ENCODE measurements at regions not wholly inside any gene's neighbourhood (a gene's known extent, or its start where the extent isn't known, plus 50 kb on each side); places are given as distances from the start of the nearest gene placed in this dataset.

DNA sequence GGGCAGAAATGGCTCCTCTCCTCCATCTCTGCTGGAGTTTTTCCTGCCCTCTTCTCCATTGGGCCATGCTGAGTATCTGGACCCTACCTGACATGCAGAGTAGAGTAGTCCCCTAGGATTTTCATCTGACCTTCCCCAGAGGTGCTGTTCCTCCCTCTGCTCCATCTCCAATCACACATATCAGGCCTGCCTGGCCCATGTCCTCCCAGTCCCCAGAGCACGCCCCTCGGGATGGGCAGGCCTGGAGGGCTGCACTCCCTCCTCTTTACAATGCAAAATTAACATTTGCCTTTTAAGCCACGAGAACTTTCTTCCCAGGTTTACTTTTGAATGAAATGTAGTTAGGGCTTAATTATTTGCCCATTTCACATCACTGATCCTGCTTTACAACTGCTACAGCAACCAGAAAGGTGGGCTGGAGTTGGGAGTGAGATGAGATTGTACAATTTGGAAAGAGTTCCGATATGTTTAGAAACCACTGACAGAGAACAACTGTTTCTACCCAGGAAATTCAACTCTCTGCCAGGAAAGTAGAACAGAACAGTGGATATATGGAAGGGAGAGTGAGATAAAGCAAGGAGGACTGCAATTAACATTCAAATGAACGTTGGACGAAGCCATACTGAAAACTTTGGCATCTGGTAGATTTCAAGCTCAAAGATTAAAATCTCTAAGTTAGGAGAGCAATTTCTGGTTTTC is 184.0 kb upstream of the HABP2 start:
- no peak for ATAC-seq

DNA sequence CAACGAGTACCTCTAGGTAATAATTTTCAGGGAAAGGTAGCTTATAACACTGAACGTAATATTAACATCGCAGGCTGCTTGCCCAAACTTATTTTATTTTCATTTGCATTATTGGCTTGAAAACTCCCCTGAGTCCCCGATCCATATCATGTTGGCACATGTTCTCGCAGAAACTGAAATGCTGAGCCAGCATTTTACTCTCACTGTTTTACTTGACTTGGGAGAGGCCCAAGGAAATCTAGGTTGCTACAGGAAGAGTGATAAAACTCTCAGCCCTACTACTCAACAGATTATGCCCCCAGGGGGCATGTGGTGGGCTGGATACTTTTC is 183.5 kb upstream of the HABP2 start:
- no peak for ATAC-seq

DNA sequence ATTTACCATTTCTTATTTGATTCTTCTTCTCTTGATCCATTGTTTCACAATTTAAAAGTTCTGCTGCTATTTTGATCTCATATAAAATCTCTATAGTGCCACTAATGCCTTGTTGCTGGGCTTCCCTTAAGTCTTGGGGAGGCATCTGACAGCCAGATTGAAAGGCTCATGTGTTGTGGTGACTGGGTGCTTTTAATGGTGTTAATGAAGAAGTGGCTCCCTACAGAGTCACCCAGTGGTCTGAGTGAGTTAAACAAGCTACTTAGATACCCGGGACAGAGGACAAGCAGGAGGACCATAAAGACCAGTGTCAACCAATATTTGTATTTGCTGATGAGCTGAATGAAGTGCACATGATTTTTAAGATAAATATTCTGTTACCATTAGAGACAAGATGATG is 176.4 kb upstream of the HABP2 start:
- no peak for ATAC-seq

DNA sequence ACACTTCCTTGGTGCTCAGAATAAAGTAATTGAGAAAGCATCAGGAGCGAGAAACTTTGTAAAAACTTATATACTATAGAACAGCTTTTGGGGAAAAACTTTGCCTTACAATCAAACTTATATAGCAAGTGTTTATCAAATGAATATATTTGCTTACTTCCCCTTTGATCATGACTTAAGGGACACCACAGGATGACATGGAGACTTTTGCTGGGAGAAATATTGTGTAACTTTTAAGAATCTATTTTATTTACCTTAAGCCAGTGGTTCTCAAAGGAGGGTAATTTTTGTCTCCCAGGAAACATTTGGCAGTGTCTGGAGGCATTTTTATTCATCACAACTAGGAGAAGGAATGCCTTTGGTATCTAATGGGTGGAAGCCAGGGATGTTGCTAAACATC is 173.8 kb upstream of the HABP2 start:
- ATAC-seq = no peak

DNA sequence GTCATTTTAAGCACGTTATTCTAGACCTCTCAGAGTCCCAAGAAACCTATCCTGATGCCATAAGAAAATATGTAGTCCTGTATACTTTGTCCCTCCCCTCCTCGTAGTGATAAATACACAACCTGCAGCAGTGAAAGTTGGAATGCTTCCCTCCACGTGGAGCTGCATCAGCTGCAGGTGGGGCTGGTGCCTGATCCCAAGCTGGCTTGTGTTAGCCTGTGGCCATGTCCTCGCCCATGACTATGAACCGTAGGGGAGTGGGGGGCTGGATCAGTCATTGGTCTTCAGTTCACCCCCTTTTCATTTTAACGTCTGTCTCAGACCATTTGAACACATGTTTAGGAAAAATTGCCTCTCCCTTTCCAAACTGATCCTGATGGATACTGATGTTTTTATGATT is 171.4 kb upstream of the HABP2 start:
- ATAC-seq = no peak

DNA sequence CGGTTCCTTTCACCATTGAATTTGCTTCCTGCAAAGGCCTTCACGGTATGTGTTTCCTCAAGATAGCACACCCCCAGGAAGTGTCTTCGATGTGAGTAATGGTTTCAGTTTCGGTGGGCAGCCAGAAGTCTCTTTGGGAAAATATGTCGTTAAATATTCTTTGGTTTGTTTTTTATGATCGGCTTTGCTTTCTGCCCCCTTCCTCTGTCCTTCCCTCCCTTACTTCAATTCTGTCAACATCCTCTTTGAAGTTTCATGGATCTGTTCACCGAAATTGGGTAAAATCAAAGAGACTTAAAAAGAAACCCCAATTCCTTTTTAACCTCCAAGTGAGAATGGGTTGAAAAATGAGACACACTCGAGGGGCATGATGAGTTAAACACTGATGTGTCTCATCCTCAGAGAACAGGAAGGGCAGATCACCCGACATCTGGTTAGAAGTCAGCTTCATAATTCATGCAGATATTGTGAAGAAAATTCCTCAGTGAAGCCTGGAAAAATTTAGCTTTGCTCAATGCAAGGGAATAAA is 170.8 kb upstream of the HABP2 start:
- no peak for ATAC-seq

DNA sequence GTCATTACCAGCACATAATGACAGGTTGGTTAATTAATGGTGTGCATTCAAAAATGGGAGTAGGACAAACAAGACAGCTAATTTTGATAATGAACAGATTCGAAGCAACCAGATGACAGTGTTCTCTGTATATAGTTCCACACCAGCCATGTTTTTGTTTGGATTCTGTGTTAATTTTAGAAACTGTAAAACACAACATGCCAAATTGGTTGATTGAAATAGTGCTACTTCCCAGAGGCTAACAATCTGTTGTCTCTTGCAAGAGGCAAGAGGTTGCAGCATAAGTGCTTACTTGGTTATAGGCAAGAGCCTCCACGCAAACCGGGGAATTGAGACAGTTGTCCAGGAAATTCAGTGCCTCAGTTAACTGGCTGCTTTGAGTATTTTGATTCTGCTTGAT is 170.2 kb upstream of the HABP2 start:
- no peak for ATAC-seq

DNA sequence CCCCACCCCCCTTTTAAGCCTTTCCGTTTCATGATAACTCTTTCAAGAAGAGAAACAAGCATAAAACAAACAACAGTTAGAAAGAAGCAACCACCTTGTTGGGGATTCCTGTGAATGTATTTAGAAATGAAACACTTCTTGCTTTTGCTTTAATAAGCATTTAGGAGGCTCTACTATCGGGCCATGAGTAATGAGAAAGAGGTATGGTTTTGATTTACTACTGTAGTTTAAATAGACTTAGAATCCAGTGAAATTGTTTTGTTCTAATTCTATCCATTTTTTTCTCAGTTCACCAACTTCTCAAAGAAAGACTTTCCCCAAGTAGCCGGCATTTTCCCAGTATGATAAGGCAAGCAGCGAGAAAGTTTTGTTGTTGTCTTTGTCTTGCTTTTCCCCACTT is 168.7 kb upstream of the HABP2 start:
- no peak for ATAC-seq

DNA sequence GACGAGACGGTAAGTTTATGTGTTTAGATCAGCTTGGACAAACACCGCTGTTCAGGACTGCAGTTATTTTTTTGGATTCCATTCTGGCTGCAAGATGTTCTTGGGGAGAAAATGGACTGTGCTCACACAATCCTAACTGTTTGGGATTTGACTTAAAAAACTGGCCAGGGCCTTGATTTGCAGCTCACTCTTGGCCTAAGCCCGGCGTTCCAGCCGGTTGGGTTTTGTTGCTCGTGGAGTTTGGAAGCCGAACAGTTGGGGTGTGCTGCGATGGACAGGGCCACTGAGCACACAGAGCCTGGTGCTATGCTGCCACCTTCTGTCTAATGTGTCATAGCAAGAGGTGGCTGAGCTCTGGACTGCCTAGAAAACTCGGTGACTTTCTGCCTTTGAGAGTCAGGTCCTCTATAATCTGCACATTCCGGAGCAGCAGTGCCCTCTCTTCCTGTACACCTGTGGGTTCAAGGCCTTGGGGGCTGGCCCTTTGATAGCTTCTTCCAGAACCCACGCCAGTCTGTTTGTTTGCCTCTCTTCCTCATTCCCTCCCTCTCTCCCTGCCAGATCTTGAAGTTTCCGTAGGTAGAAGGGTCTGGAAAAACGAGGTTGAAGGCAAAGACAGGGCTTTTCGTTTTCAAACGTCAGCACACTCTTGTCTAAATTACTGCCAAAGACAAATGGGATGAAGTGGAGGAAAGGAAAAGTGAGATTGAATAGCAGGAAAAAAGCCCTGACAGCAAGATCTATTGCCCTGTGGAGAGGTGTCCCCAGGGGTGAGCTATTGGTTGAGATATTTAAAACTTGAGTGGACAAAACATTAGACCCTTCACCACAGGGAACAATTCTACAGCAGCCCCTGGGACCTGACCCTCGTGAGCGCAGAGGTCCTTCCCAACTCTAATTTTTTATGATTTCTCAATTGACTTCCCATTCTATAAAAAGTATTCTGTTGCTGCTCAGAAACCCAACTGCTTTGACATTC is 167.5 kb upstream of the HABP2 start:
- ATAC-seq = peak; percentile 68 to 75

DNA sequence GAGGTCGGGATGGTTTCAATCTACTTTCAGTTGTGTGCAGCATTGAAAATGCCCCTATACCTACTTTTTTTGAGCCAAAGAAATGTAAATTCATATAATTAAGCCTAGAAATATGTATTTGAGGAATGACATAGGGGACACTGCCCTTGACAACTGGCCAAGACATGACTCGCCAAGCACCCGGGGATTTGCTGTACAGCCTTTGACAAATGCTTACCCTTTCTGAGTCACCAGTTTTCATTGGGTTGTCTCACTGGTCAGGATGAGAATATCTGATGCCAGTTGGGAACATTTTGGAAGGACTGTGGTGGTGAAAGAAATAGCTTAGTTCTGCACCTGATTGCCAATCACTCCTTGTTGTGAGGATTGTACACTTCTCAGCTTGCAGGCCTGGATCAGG is 166.8 kb upstream of the HABP2 start:
- ATAC-seq = no peak

DNA sequence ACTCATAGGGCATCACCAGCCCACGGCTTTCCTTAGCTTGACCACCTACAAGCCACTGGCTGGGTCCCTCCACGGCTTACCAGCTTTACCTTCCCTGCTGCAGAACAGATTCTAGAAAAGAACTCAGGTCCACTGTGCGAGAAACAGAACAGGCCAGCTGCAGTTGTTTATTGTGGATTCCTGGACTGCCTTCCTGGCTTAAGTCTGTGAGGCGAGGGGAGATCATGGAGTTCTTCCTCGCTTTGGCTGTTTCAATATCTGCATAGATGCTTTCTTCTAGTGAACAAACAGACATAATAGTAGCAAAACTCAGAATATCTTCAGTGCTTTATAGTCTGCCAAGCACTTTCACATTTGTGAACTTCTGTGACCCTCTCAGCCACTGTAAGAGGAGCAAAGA is 162.9 kb upstream of the HABP2 start:
- no peak for ATAC-seq

DNA sequence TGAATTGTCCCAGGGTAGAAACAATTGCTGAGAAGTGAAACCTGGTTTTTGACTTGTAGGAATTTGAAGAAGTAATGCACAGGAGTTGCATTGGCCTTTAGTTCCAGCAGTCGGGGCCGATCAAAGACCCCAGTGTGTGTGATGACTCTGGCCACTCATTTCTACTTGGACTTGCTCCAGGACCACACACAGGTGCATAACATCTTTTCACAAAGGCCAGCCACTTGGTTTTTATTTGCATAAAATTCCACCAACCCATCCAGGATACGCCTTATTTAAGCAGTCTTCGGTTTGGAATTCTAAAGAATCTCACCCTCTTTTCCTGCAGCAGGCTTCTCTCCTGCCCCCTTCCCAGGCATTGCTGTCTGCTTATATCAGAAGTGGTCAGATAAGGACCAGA is 162.0 kb upstream of the HABP2 start:
- ATAC-seq = no peak

DNA sequence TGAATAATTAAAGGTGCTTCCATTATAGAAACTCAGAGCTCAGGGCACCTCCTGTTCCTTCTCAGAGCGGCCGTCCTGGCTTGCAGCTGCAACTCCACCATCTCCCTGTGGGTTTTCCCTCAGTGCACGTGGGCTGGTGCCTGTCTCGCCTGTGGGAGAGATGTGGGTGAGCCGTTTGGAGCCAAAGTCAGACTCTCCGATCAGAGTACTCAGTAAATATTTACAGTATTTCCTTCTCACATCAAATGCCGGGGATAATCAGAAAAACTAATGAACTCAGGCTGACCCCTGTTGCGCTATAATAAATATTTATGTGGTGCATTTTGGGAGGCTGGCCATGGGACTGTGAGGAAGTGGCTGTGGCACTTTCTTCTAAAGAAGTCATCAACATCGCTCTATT is 155.8 kb upstream of the HABP2 start:
- no peak for ATAC-seq

DNA sequence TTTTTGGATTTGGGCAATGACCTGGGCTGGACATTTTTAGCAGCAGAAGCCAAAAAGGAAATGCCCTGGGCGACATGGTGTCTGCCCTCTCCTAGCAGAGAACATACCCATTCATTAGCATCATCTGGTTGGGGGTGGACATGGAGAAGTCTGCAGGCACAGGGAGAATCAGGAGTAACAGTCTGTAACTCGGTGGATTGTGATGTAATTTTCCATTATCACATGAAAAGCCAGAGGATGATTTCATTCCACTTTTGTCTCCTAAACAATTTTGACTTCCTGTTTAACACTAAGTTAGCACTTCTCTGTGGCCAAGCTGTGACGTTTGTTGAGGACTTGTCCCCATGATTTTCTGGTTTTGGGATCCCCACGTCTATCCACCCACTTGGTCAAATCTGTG is 153.8 kb upstream of the HABP2 start:
- ATAC-seq = no peak

DNA sequence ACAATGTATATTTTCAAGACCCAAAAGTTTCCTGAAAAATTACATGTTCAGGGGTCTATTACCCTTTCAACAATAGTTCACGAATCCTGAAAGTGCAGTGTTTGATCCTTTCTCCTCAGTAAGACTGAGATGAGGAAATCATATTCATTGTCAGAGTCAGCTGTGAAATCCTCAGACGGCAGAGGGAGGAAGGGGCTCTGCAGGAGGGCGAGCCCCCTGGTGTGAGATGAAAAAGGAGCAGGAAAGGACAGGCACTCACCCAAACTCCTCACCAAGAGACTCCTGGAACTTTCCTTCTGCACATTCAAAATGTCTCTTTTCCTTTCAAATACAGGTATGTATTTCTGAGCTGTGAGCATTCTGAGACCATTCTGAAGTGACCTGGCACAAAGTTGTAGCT is 150.3 kb upstream of the HABP2 start:
- ATAC-seq = no peak

DNA sequence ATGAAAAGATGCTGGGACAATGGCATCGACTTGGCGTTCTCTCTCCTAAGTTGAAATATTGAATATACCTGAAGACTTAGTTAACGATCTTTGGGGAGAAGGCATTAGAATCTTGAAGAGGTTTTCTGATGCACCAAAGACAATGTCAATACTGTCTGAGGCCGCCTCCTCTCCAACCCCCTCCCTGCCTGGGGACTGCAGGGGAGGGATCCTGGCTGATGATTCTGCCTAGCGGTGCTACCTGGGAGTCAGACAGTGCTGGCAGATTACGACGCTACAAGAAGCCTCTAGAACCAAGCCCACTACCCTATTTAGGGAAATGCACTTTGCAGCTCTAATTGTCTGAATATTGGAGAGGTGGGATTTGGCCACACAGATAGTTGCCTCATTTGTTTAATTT is 145.6 kb upstream of the HABP2 start:
- ATAC-seq = no peak

DNA sequence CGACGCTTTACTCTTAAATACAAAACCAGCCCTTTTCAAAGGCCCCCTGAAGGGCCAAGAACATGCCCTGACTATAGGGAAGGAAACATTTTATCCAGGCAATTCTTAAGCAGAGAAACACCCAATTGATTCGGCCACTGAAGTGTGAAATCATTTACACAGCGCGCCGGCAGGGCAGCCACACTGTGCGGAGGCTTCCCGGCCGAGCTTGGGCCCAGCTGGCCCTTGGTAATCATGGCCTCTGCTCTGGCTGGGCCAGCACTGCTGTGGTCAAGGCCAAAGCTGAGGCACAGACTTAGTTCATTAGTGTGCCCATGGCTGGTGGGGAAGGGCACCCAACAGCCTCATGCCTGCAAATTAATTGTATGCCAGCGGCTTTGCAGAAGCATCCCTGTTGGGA is 143.7 kb upstream of the HABP2 start:
- ATAC-seq = no peak

DNA sequence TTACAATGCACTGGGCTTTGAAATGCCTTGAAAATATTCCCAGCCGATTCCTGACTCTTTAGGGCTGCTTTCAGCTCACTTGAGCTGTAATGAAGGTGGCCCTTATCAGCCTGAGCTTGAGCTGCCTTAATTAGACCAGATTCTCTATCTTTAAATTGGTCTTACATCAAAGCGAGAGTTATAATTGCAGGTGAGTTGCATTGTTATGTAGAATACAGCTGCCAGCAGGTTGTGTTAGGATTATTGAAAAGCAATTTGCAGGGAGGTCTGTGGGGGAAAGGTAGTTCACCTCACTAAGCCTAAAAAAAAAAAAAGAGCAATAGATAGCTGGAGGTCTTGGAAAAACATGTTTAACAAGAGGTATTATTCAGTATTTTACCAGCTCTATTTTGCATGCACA is 142.2 kb upstream of the HABP2 start:
- no peak for ATAC-seq

DNA sequence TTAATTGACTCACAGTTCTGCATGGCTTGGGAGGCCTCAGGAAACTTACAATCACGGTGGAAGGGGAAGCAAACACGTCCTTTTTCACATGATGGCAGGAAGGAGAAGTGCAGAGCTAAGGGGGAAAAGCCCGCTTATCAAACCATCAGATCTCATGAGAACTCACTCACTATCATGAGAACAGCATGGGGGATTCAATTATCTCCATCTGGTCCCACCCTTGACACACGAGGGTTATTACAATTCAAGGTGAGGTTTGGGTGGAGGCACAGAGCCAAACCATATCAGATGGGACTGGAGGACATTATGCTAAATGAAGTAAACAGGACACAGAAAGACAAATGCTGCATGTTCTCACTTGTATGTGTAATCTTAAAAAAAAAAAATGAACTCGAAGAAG is 141.4 kb upstream of the HABP2 start:
- no peak for ATAC-seq

DNA sequence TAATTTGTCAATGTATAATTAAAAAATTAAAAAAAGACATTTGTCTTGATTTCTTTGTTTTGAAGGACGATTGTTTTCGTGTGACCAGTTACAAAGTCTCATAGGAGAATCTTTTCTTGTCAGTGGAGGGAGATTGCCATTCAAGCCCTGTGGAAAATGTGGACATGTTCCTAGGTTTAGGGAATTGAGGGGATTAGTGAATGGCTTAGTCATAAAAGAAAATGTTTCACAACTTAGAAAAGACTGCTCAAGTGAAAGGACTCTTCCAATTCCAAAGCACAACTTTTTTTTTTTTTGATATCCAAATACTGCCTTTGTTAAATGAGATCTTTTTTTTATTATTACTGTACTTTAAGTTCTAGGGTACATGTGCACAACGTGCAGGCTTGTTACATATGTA is 140.7 kb upstream of the HABP2 start:
- no peak for ATAC-seq

DNA sequence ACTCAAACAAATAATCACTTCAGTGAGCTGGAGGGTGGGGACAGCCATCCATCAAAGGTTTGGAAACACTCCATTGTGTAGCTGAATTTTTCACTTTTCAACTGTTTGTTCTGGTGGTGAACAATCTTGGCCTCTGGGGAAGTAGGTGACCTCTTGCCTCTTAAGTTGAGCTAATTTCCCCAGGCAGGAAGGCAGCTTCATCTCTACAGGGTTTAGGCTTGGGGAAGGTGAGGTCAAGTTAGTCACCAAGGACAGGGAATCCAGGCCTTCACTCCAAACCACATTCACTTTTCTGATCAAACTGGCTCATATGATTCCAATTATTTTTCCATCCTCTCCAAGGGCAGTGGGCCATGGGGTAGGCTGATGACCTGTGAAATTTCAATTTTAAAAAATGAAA is 138.3 kb upstream of the HABP2 start:
- ATAC-seq = no peak

DNA sequence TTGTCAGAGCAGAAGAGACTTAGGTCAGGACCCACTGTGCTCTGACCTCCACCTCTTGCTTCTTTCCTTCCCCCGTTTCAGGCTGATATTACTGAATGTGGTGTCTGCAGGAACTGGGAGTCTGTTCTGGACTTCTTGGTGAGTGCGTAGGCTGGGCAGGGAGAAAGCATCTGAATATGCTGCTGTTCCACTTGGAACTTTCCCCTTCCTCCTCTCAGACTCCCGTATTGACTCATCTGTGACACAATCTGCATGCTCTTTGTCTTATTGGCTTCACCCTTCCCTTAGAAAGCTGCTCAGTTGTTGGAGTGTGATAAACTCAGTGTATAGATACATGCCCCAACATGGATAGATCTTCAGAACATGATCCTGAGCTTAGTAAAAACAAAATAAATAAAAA is 137.6 kb upstream of the HABP2 start:
- ATAC-seq = no peak

DNA sequence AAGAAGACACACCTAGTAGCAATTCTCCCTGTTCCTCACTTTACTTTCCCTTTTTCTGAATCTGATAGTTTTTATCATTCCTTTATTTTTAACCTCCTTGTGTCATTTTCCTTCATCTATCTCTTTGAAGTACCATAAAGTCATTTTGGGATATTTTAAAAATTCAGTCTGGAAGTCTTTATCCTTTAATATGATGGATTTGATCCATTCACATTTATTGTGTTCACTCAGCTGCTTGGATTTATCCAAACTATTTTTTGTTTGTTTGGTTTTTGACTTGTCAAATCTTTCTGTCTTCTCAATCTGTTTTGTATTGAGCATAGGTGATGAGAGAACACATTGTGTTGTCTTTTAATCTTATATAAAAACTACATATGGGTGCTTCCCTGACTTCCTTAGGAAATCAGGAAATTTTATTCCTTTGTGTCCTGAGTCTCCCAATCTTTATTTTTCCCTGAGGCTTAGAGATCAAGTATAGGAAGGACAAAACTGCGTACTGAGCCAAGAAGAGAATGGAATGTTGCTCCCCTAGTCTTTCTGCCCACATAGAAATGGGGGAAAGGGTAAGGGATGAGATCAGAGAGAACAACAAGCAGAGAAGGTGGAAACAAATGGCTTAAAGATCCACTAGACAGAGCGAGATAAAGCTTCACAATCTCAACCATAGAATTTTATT is 132.7 kb upstream of the HABP2 start:
- no peak for ATAC-seq

Measured in activated CD4-positive, CD25-positive, alpha-beta regulatory T cell treated with anti-CD3 and anti-CD28 coated beads, Interleukin-2, amount 50 U/mL, for 24 hours (primary cell).